NB4 (cell line): ENCODE measurements at regions not wholly inside any gene's neighbourhood (a gene's known extent, or its start where the extent isn't known, plus 50 kb on each side); places are given as distances from the start of the nearest gene placed in this dataset.

Experiments used
- DNase-seq: peaks from one replicate; pipeline ENCODE4 v3.0.0; 2010; ENCODE audit warnings: low read depth
- H3K4me3 ChIP-seq: one replicate; pipeline ENCODE4 v1.5.1; 2011; ENCODE audit warnings: mild to moderate bottlenecking, low read depth, low read length, moderate library complexity
- MAX ChIP-seq: IDR thresholded peaks from 2 replicates; pipeline ENCODE4 v1.6.1; 2011; ENCODE audit warnings: low read depth, low read length
- MYC ChIP-seq: IDR thresholded peaks from 2 replicates; pipeline ENCODE4 v1.6.1; 2011; ENCODE audit warnings: low read depth, low read length
- POLR2A ChIP-seq: IDR thresholded peaks from 2 replicates; pipeline ENCODE4 v1.6.1; 2011; ENCODE audit warnings: mild to moderate bottlenecking; ENCODE audit not compliant: insufficient read length; ENCODE audit errors: extremely low read depth
- TF ChIP-seq, protein P1 (sequence below): IDR thresholded peaks from one replicate; pipeline ENCODE4 v1.5.1; 2012; ENCODE audit warnings: low read depth, low read length

DNA sequence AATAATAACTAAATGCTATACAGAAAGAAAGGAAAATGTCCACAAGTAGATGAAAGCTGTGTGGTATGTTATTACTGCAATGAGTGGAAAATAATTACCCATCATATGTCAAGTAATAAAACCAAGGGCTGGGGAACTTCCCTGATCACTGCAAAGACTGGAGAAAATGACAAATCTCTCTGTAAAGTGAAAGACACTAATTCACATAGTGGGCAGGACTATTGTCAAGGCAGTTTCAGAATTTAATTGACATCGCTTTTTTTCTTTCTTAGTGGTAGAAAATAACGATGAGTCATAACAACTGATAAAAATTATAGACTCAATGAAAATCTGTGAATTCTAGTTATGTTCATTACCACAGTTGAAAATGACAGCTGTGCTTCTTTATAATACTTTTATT is 153.7 kb upstream of the ST6GALNAC5 start:
- H3K4me3 ChIP-seq: no peak overlapping the region
- TF ChIP-seq POLR2A (no peak), MYC (no peak), MAX (no peak)
- TF ChIP-seq, protein P1, sequence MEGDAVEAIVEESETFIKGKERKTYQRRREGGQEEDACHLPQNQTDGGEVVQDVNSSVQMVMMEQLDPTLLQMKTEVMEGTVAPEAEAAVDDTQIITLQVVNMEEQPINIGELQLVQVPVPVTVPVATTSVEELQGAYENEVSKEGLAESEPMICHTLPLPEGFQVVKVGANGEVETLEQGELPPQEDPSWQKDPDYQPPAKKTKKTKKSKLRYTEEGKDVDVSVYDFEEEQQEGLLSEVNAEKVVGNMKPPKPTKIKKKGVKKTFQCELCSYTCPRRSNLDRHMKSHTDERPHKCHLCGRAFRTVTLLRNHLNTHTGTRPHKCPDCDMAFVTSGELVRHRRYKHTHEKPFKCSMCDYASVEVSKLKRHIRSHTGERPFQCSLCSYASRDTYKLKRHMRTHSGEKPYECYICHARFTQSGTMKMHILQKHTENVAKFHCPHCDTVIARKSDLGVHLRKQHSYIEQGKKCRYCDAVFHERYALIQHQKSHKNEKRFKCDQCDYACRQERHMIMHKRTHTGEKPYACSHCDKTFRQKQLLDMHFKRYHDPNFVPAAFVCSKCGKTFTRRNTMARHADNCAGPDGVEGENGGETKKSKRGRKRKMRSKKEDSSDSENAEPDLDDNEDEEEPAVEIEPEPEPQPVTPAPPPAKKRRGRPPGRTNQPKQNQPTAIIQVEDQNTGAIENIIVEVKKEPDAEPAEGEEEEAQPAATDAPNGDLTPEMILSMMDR: no peak
- no peak for DNase-seq

DNA sequence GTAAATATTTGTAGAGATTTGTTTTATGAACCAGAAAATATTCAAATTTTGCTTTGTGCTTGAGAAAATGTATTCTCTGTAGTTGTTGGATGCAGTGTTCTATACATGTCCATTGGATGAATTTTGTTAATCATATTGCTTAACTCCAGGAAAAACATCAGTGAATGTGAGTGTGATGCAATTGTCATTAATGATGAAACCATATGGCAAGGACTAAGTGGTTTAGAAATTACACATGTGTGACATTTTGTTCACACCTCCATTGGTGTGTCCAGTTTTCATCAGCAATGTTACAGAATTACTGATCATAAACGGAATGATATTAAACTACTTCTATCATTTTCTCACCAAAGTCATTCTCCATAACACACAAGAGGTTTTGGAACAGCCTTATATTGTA is 151.8 kb upstream of the ST6GALNAC5 start:
- H3K4me3 ChIP-seq: no peak overlapping the region
- DNase-seq: no peak
- TF ChIP-seq, protein P1: no peak
- TF ChIP-seq POLR2A: no peak
- no peak for TF ChIP-seq MYC
- no peak for TF ChIP-seq MAX

- TF ChIP-seq, protein P1: no peak
- TF ChIP-seq MAX: no peak
- TF ChIP-seq POLR2A: no peak
- no peak for TF ChIP-seq MYC
- no peak for DNase-seq
- no peak overlapping the region for H3K4me3 ChIP-seq
Measured at GRCh38 chr1:76723949-76724348, 143.3 kb upstream of the ST6GALNAC5 start.

- no peak for DNase-seq
- no peak for TF ChIP-seq POLR2A
- TF ChIP-seq MYC: no peak
- TF ChIP-seq MAX: no peak
- TF ChIP-seq, protein P1: no peak
- H3K4me3 ChIP-seq: no peak overlapping the region
Measured at GRCh38 chr1:76724816-76725215, 142.5 kb upstream of the ST6GALNAC5 start.

DNA sequence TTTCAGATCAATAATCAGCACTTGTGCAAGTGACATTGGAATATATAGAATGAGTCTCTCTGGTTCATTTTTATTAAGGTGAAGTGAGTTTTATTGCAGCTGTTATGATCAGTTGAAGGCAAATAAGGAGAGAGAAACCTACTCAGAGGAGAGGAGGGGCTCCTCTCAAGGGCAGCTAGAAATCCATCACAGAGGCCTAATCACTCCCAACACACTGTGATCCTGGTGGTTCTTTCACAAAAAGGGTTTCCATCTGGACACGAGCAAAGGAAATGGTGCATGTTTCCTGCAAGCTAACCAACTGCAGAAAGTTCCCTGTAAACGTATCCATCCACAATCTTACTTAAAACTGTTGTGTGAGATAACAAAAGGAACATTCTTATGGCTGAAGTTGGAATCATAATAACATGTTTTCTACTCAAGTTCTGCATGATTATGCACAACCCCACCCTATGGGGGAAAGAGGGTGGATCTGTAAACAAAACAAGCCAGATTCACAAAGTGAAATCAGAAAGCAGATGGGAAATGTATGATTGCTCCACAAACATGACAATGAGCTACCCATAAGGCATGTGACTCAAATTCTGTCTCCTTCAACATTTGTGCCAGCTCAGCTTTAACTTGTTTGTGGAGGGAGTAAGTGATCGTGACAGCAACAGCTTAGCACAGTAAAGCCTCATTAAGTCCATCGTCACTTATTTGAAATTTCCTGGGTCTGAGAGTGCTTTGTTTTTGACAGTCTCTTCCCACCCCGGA is 141.2 kb upstream of the ST6GALNAC5 start:
- no peak overlapping the region for H3K4me3 ChIP-seq
- no peak for DNase-seq
- no peak for TF ChIP-seq POLR2A
- no peak for TF ChIP-seq MAX
- TF ChIP-seq, protein P1: no peak
- no peak for TF ChIP-seq MYC
